SH-SY5Y (cell line): ENCODE measurements at regions not wholly inside any gene's neighbourhood (a gene's known extent, or its start where the extent isn't known, plus 50 kb on each side); places are given as distances from the start of the nearest gene placed in this dataset.

Source experiments
- GATA2 ChIP-seq: IDR thresholded peaks from 2 replicates; pipeline ENCODE4 v1.6.1; 2011; ENCODE audit warnings: mild to moderate bottlenecking, low read depth, low read length
- GATA3 ChIP-seq: IDR thresholded peaks from 2 replicates; pipeline ENCODE4 v1.6.1; 2011; ENCODE audit warnings: low read depth, mild to moderate bottlenecking, low read length, moderate library complexity

DNA sequence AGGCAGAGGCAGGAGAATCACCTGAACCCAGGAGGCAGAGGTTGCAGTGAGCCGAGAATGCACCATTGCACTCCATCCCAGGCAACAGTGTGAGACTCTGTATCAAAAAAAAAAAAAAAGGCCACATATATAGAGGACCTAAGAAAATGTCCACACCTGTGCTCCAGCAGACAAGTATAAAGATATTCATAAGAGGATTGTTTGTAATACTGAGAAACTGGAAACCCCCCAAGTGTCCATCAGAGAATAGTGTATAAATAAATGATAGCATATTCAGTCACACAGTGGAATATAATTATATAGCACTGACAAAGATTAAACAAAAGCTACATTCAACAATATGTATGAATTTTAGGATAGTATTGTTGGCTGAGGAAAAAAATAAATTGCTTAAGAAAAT lies 1050.6 kb downstream of the GRM8 start:
- TF ChIP-seq GATA3 = no peak
- no peak for TF ChIP-seq GATA2
